DOHH2 (cell line): ENCODE measurements at regions not wholly inside any gene's neighbourhood (a gene's known extent, or its start where the extent isn't known, plus 50 kb on each side); places are given as distances from the start of the nearest gene placed in this dataset.

Source experiments
- EZH2phosphoT487 ChIP-seq: fragments of 200-600 bp; sonication (generic); IDR thresholded peaks from 2 replicates; pipeline ENCODE4 v1.6.1; 2017; ENCODE audit warnings: borderline replicate concordance, mild to moderate bottlenecking, antibody characterized with exemption, low read length, moderate library complexity, mixed read lengths
- TF ChIP-seq, protein P1 (sequence below): fragments of 200-600 bp; sonication (generic); IDR thresholded peaks from one replicate; pipeline ENCODE4 v1.5.1; 2014; ENCODE audit warnings: antibody characterized with exemption, mild to moderate bottlenecking, low read depth, low read length; ENCODE audit not compliant: poor library complexity, severe bottlenecking

DNA sequence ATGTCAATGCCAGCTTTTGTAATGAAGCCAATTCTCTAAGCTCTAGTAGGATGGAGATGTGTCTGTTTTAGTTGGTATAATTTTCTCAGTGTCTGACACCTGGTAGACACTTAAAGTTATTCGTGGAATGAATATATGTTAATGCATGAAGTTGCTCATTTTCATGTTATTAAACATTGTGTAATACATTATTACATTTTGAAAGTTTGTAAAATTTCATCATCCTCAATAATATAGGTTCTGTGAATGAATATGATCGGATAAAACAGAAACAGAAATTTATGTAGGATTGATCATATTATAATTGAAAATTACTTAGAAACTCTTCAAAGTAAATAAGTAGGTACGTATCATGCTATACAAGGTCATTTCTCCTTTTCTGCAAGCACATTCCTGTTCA is 625.3 kb downstream of the PLA2G4A start:
- TF ChIP-seq, protein P1, sequence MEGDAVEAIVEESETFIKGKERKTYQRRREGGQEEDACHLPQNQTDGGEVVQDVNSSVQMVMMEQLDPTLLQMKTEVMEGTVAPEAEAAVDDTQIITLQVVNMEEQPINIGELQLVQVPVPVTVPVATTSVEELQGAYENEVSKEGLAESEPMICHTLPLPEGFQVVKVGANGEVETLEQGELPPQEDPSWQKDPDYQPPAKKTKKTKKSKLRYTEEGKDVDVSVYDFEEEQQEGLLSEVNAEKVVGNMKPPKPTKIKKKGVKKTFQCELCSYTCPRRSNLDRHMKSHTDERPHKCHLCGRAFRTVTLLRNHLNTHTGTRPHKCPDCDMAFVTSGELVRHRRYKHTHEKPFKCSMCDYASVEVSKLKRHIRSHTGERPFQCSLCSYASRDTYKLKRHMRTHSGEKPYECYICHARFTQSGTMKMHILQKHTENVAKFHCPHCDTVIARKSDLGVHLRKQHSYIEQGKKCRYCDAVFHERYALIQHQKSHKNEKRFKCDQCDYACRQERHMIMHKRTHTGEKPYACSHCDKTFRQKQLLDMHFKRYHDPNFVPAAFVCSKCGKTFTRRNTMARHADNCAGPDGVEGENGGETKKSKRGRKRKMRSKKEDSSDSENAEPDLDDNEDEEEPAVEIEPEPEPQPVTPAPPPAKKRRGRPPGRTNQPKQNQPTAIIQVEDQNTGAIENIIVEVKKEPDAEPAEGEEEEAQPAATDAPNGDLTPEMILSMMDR, result no peak
- TF ChIP-seq EZH2phosphoT487, result no peak
